ENCODE measurements at regions not wholly inside any gene's neighbourhood (a gene's known extent, or its start where the extent isn't known, plus 50 kb on each side); places are given as distances from the start of the nearest gene placed in this dataset.

GRCh38 chr1:221405146-221405545 lies 336.7 kb downstream of the DUSP10 start:
- DNase-seq (no peak), ATAC-seq (no peak)
- H3K27ac ChIP-seq, result no peak overlapping the region
- intact Hi-C loops (cut with DNase I), result no loop called here
- no peak overlapping the region for H3K4me3 ChIP-seq
- H3K9me3 ChIP-seq, result no peaks in the 10 kb centered on the region
- TF ChIP-seq CTCF (IDR thresholded peaks at IDR 0.05), result no peak
- H3K36me3 ChIP-seq, result no peaks in the 10 kb centered on the region
- no peaks in the 10 kb centered on the region for H3K27me3 ChIP-seq
- H3K4me1 ChIP-seq, result no peaks in the 10 kb centered on the region

- no peaks in the 10 kb centered on the region for H3K36me3 ChIP-seq
- intact Hi-C loops (cut with DNase I), result no loop called here
- no peak for TF ChIP-seq CTCF (IDR thresholded peaks at IDR 0.05)
- H3K4me1 ChIP-seq, result no peaks in the 10 kb centered on the region
- ATAC-seq (no peak), DNase-seq (no peak)
- H3K27me3 ChIP-seq, result no peaks in the 10 kb centered on the region
- H3K9me3 ChIP-seq, result no peaks in the 10 kb centered on the region
- H3K27ac ChIP-seq, result no peak overlapping the region
- no peak overlapping the region for H3K4me3 ChIP-seq
These were observed 333.6 kb downstream of the DUSP10 start for GRCh38 chr1:221408117-221408803.

- DNase-seq (no peak), ATAC-seq (no peak)
- Histone ChIP-seq H3K27me3 (no peaks in the 10 kb centered on the region), H3K4me3 (no peak overlapping the region), H3K9me3 (no peaks in the 10 kb centered on the region), H3K4me1 (no peaks in the 10 kb centered on the region), H3K36me3 (no peaks in the 10 kb centered on the region), H3K27ac (no peak overlapping the region)
- intact Hi-C loops (cut with DNase I), result no loop called here
- TF ChIP-seq CTCF (IDR thresholded peaks at IDR 0.05), result no peak
These were observed 330.6 kb downstream of the DUSP10 start for GRCh38 chr1:221411283-221411682.

- no peaks in the 10 kb centered on the region for H3K27me3 ChIP-seq
- no peaks in the 10 kb centered on the region for H3K4me1 ChIP-seq
- no peak for ATAC-seq
- no peak overlapping the region for H3K4me3 ChIP-seq
- intact Hi-C loops (cut with DNase I), result no loop called here
- TF ChIP-seq CTCF (IDR thresholded peaks at IDR 0.05), result no peak
- no peak for DNase-seq
- H3K9me3 ChIP-seq, result no peaks in the 10 kb centered on the region
- H3K27ac ChIP-seq, result no peak overlapping the region
- H3K36me3 ChIP-seq, result no peaks in the 10 kb centered on the region
These were observed 326.9 kb downstream of the DUSP10 start for GRCh38 chr1:221414772-221415539.

- ATAC-seq (no peak), DNase-seq (no peak)
- Histone ChIP-seq H3K9me3 (no peaks in the 10 kb centered on the region), H3K27me3 (no peaks in the 10 kb centered on the region), H3K4me1 (no peaks in the 10 kb centered on the region), H3K4me3 (no peak overlapping the region), H3K36me3 (no peaks in the 10 kb centered on the region), H3K27ac (no peak overlapping the region)
- intact Hi-C loops (cut with DNase I), result no loop called here
- TF ChIP-seq CTCF (IDR thresholded peaks at IDR 0.05), result no peak
These were observed 326.2 kb downstream of the DUSP10 start for GRCh38 chr1:221415651-221416050.

Data from left lung (tissue), 4 donors.